ENCODE measurements at regions not wholly inside any gene's neighbourhood (a gene's known extent, or its start where the extent isn't known, plus 50 kb on each side); places are given as distances from the start of the nearest gene placed in this dataset.
"Not testable (repeated sequence)": the region's sequence is repeated elsewhere in the genome, so short reads cannot be mapped to it uniquely, and the experiment has no call there.

- peaks cover 39% of the 10 kb centered on the region for H3K27me3 Mint-ChIP-seq
- no peak overlapping the region for H3K27ac ChIP-seq (ENCODE audit: insufficient read depth, low read length, poor library complexity, severe bottlenecking)
- no peaks in the 10 kb centered on the region for H3K4me1 ChIP-seq (ENCODE audit: control insufficient read depth, insufficient read depth, low read length, poor library complexity, severe bottlenecking)
- no peaks in the 10 kb centered on the region for H3K9me3 ChIP-seq (ENCODE audit: control insufficient read depth in 2 of 2, low read length in 2 of 2)
- ATAC-seq (ENCODE audit: low read depth in 2 of 2) (no peak), DNase-seq (no peak)
- no peaks in the 10 kb centered on the region for H3K4me1 Mint-ChIP-seq
- no peaks in the 10 kb centered on the region for H3K36me3 Mint-ChIP-seq
- H3K27me3 ChIP-seq (ENCODE audit: control insufficient read depth, insufficient read depth, low read length): peaks cover 4% of the 10 kb centered on the region
- peaks cover 0 to 7% (median 3%) of the 10 kb centered on the region in 7 donors for H3K9me3 Mint-ChIP-seq
- H3K4me3 Mint-ChIP-seq: no peak overlapping the region
- no peak overlapping the region for H3K4me3 ChIP-seq (ENCODE audit: low read depth, low read length)
- no peak overlapping the region for H3K27ac Mint-ChIP-seq
- no peaks in the 10 kb centered on the region for H3K36me3 ChIP-seq (ENCODE audit: control insufficient read depth, insufficient read depth, low read length)
These were observed 177.1 kb downstream of the ALDH8A1 start for GRCh38 chr6:134772671-134773360.

- Mint-ChIP-seq H3K9me3 (peaks cover 0 to 5% (median 2%) of the 10 kb centered on the region in 7 donors), H3K27me3 (peaks cover 43% of the 10 kb centered on the region), H3K4me1 (no peaks in the 10 kb centered on the region), H3K27ac (no peak overlapping the region), H3K36me3 (no peaks in the 10 kb centered on the region), H3K4me3 (no peak overlapping the region)
- ATAC-seq (ENCODE audit: low read depth in 2 of 2) (no peak), DNase-seq (no peak)
- Histone ChIP-seq H3K36me3 (ENCODE audit: control insufficient read depth, insufficient read depth, low read length) (no peaks in the 10 kb centered on the region), H3K27ac (ENCODE audit: insufficient read depth, low read length, poor library complexity, severe bottlenecking) (no peak overlapping the region), H3K4me1 (ENCODE audit: control insufficient read depth, insufficient read depth, low read length, poor library complexity, severe bottlenecking) (no peaks in the 10 kb centered on the region), H3K27me3 (ENCODE audit: control insufficient read depth, insufficient read depth, low read length) (peaks cover 8% of the 10 kb centered on the region), H3K9me3 (ENCODE audit: control insufficient read depth in 2 of 2, low read length in 2 of 2) (no peaks in the 10 kb centered on the region), H3K4me3 (ENCODE audit: low read depth, low read length) (no peak overlapping the region)
These were observed 181.0 kb downstream of the ALDH8A1 start for GRCh38 chr6:134768931-134769330.

- Mint-ChIP-seq H3K36me3 (no peaks in the 10 kb centered on the region), H3K27me3 (peaks cover 40% of the 10 kb centered on the region)
These were observed 183.4 kb downstream of the ALDH8A1 start for GRCh38 chr6:134766497-134766896.

GRCh38 chr6:134764741-134765140, 185.2 kb downstream of the ALDH8A1 start:
- no peaks in the 10 kb centered on the region for H3K36me3 ChIP-seq (ENCODE audit: control insufficient read depth, insufficient read depth, low read length)
- no peak for DNase-seq
- Mint-ChIP-seq H3K27me3 (peaks cover 30% of the 10 kb centered on the region), H3K4me3 (no peak overlapping the region), H3K9me3 (peaks cover 0 to 8% (median 1%) of the 10 kb centered on the region in 7 donors), H3K27ac (no peak overlapping the region), H3K36me3 (no peaks in the 10 kb centered on the region), H3K4me1 (no peaks in the 10 kb centered on the region)
- no peak overlapping the region for H3K4me3 ChIP-seq (ENCODE audit: low read depth, low read length)
- H3K9me3 ChIP-seq (ENCODE audit: control insufficient read depth in 2 of 2, low read length in 2 of 2): no peaks in the 10 kb centered on the region
- ATAC-seq (ENCODE audit: low read depth in 2 of 2): no peak
- no peak overlapping the region for H3K27ac ChIP-seq (ENCODE audit: insufficient read depth, low read length, poor library complexity, severe bottlenecking)
- H3K4me1 ChIP-seq (ENCODE audit: control insufficient read depth, insufficient read depth, low read length, poor library complexity, severe bottlenecking): no peaks in the 10 kb centered on the region
- peaks cover 5% of the 10 kb centered on the region for H3K27me3 ChIP-seq (ENCODE audit: control insufficient read depth, insufficient read depth, low read length)

More at GRCh38 chr6:134766497-134766896, 183.4 kb downstream of the ALDH8A1 start:
- Histone ChIP-seq H3K27me3 (ENCODE audit: control insufficient read depth, insufficient read depth, low read length) (peaks cover 8% of the 10 kb centered on the region), H3K4me1 (ENCODE audit: control insufficient read depth, insufficient read depth, low read length, poor library complexity, severe bottlenecking) (no peaks in the 10 kb centered on the region), H3K9me3 (ENCODE audit: control insufficient read depth in 2 of 2, low read length in 2 of 2) (no peaks in the 10 kb centered on the region), H3K36me3 (ENCODE audit: control insufficient read depth, insufficient read depth, low read length) (no peaks in the 10 kb centered on the region), H3K4me3 (ENCODE audit: low read depth, low read length) (no peak overlapping the region), H3K27ac (ENCODE audit: insufficient read depth, low read length, poor library complexity, severe bottlenecking) (no peak overlapping the region)
- no peak overlapping the region for H3K4me3 Mint-ChIP-seq
- H3K27ac Mint-ChIP-seq: no peak overlapping the region
- no peaks in the 10 kb centered on the region for H3K4me1 Mint-ChIP-seq
- no peak for ATAC-seq (ENCODE audit: low read depth in 2 of 2)
- no peak for DNase-seq
- H3K9me3 Mint-ChIP-seq: peaks cover 0 to 8% (median 2%) of the 10 kb centered on the region in 7 donors

- H3K36me3 Mint-ChIP-seq; H3K4me3 ChIP-seq (ENCODE audit: low read depth, low read length); H3K9me3 Mint-ChIP-seq; H3K4me1 ChIP-seq (ENCODE audit: control insufficient read depth, insufficient read depth, low read length, poor library complexity, severe bottlenecking); H3K9me3 ChIP-seq (ENCODE audit: control insufficient read depth in 2 of 2, low read length in 2 of 2); H3K27me3 ChIP-seq (ENCODE audit: control insufficient read depth, insufficient read depth, low read length); H3K4me1 Mint-ChIP-seq; H3K27ac ChIP-seq (ENCODE audit: insufficient read depth, low read length, poor library complexity, severe bottlenecking); H3K4me3 Mint-ChIP-seq; H3K36me3 ChIP-seq (ENCODE audit: control insufficient read depth, insufficient read depth, low read length); DNase-seq; ATAC-seq (ENCODE audit: low read depth in 2 of 2): not testable (repeated sequence)
- Mint-ChIP-seq H3K27ac (peak overlapping the region in 1 of 3 donors; percentile 57), H3K27me3 (peaks cover 23% of the 10 kb centered on the region)
These were observed 186.3 kb downstream of the ALDH8A1 start for GRCh38 chr6:134763575-134763974.

- no peak overlapping the region for H3K27ac Mint-ChIP-seq
- Histone ChIP-seq H3K27ac (ENCODE audit: insufficient read depth, low read length, poor library complexity, severe bottlenecking) (no peak overlapping the region), H3K9me3 (ENCODE audit: control insufficient read depth in 2 of 2, low read length in 2 of 2) (no peaks in the 10 kb centered on the region), H3K4me3 (ENCODE audit: low read depth, low read length) (no peak overlapping the region), H3K4me1 (ENCODE audit: control insufficient read depth, insufficient read depth, low read length, poor library complexity, severe bottlenecking) (no peaks in the 10 kb centered on the region), H3K27me3 (ENCODE audit: control insufficient read depth, insufficient read depth, low read length) (no peaks in the 10 kb centered on the region), H3K36me3 (ENCODE audit: control insufficient read depth, insufficient read depth, low read length) (no peaks in the 10 kb centered on the region)
- no peaks in the 10 kb centered on the region for H3K4me1 Mint-ChIP-seq
- H3K36me3 Mint-ChIP-seq: no peaks in the 10 kb centered on the region
- peaks cover 0 to 3% (median under 1%) of the 10 kb centered on the region in 7 donors for H3K9me3 Mint-ChIP-seq
- no peak overlapping the region for H3K4me3 Mint-ChIP-seq
- DNase-seq: no peak
- no peak for ATAC-seq (ENCODE audit: low read depth in 2 of 2)
- H3K27me3 Mint-ChIP-seq: peaks cover 24% of the 10 kb centered on the region
These were observed 191.3 kb downstream of the ALDH8A1 start for GRCh38 chr6:134758621-134759020.

GRCh38 chr6:134757911-134758361, 192.0 kb downstream of the ALDH8A1 start:
- H3K4me3 Mint-ChIP-seq: no peak overlapping the region
- no peak overlapping the region for H3K4me3 ChIP-seq (ENCODE audit: low read depth, low read length)
- no peaks in the 10 kb centered on the region for H3K4me1 Mint-ChIP-seq
- peaks cover 0 to 3% (median 0%) of the 10 kb centered on the region in 7 donors for H3K9me3 Mint-ChIP-seq
- peaks cover 24% of the 10 kb centered on the region for H3K27me3 Mint-ChIP-seq
- no peaks in the 10 kb centered on the region for H3K36me3 Mint-ChIP-seq
- H3K4me1 ChIP-seq (ENCODE audit: control insufficient read depth, insufficient read depth, low read length, poor library complexity, severe bottlenecking): no peaks in the 10 kb centered on the region
- H3K27ac Mint-ChIP-seq: no peak overlapping the region
- H3K9me3 ChIP-seq (ENCODE audit: control insufficient read depth in 2 of 2, low read length in 2 of 2): no peaks in the 10 kb centered on the region
- ATAC-seq (ENCODE audit: low read depth in 2 of 2): no peak
- H3K27me3 ChIP-seq (ENCODE audit: control insufficient read depth, insufficient read depth, low read length): no peaks in the 10 kb centered on the region
- H3K27ac ChIP-seq (ENCODE audit: insufficient read depth, low read length, poor library complexity, severe bottlenecking): no peak overlapping the region
- H3K36me3 ChIP-seq (ENCODE audit: control insufficient read depth, insufficient read depth, low read length): no peaks in the 10 kb centered on the region
- DNase-seq: no peak

GRCh38 chr6:134756374-134757025, 193.4 kb downstream of the ALDH8A1 start:
- DNase-seq (no peak), ATAC-seq (ENCODE audit: low read depth in 2 of 2) (no peak)
- Histone ChIP-seq H3K36me3 (ENCODE audit: control insufficient read depth, insufficient read depth, low read length) (no peaks in the 10 kb centered on the region), H3K4me3 (ENCODE audit: low read depth, low read length) (no peak overlapping the region), H3K27me3 (ENCODE audit: control insufficient read depth, insufficient read depth, low read length) (peaks cover 3% of the 10 kb centered on the region), H3K27ac (ENCODE audit: insufficient read depth, low read length, poor library complexity, severe bottlenecking) (no peak overlapping the region), H3K4me1 (ENCODE audit: control insufficient read depth, insufficient read depth, low read length, poor library complexity, severe bottlenecking) (no peaks in the 10 kb centered on the region), H3K9me3 (ENCODE audit: control insufficient read depth in 2 of 2, low read length in 2 of 2) (no peaks in the 10 kb centered on the region)
- H3K9me3 Mint-ChIP-seq: peaks cover 0 to 3% (median 0%) of the 10 kb centered on the region in 7 donors
- H3K27me3 Mint-ChIP-seq: peaks cover 31% of the 10 kb centered on the region
- H3K4me3 Mint-ChIP-seq: no peak overlapping the region
- no peaks in the 10 kb centered on the region for H3K36me3 Mint-ChIP-seq
- H3K27ac Mint-ChIP-seq: no peak overlapping the region
- no peaks in the 10 kb centered on the region for H3K4me1 Mint-ChIP-seq

All from CD4-positive, CD25-positive, alpha-beta regulatory T cell (primary cell).